MCF 10A (cell line): ENCODE measurements at regions not wholly inside any gene's neighbourhood (a gene's known extent, or its start where the extent isn't known, plus 50 kb on each side); places are given as distances from the start of the nearest gene placed in this dataset.

Experiments used
- BruUV-seq: library from RNA; stranded (reverse); fragments of 400-500 nt; replicated peaks from 2 replicates; lab custom pipeline; 2021; lab: Mats Ljungman, UMichigan
- CTCF ChIA-PET: fragments of 300-600 bp; sonication (Branson Sonifier 250); formaldehyde crosslinking; extraction: SDS; loops from one replicate; lab custom pipeline; 2021; ENCODE audit warnings: antibody characterized with exemption, inconsistent platforms; lab: Yijun Ruan, JAX
- POLR2A ChIA-PET: fragments of 300-600, 350-650 bp; sonication (Branson Sonifier 250); formaldehyde crosslinking; extraction: SDS; loops from one replicate; lab custom pipeline; 2020; ENCODE audit warnings: antibody characterized with exemption, inconsistent platforms; lab: Yijun Ruan, JAX
- DNase-seq: peaks from one replicate; pipeline ENCODE4 v3.0.0-alpha.2; 2018; ENCODE audit not compliant: unreplicated experiment
- H3K27ac Mint-ChIP-seq: one replicate; pipeline ENCODE4 v1.8.0; 2022; ENCODE audit warnings: mild to moderate bottlenecking, low read depth, mixed read lengths; ENCODE audit not compliant: unreplicated experiment
- H3K27me3 Mint-ChIP-seq: one replicate; pipeline ENCODE4 v1.8.0; 2022; ENCODE audit warnings: mixed read lengths; ENCODE audit not compliant: insufficient read depth, unreplicated experiment
- H3K36me3 Mint-ChIP-seq: one replicate; pipeline ENCODE4 v1.8.0; 2022; ENCODE audit warnings: mild to moderate bottlenecking, moderate library complexity, mixed read lengths; ENCODE audit not compliant: insufficient read depth, unreplicated experiment
- H3K4me1 Mint-ChIP-seq: one replicate; pipeline ENCODE4 v1.8.0; 2022; ENCODE audit warnings: mixed read lengths; ENCODE audit not compliant: insufficient read depth, unreplicated experiment
- H3K4me3 Mint-ChIP-seq: one replicate; pipeline ENCODE4 v1.8.0; 2022; ENCODE audit warnings: mild to moderate bottlenecking, moderate library complexity, mixed read lengths; ENCODE audit not compliant: unreplicated experiment
- H3K9me3 Mint-ChIP-seq: one replicate; pipeline ENCODE4 v1.8.0; 2022; ENCODE audit warnings: mixed read lengths; ENCODE audit not compliant: unreplicated experiment
- intact Hi-C: fragments of 100-400 bp; cut with micrococcal nuclease; formaldehyde crosslinking; loops from 2 replicates; pipeline ENCODE4 v1.14.1; 2022
- TF ChIP-seq, protein P1 (sequence below): fragments of 200-600 bp; IDR thresholded peaks from one replicate; pipeline ENCODE4 v1.8.0; 2022; ENCODE audit warnings: antibody characterized with exemption, mild to moderate bottlenecking; ENCODE audit not compliant: unreplicated experiment

GRCh38 chr22:48957311-48957986 is 870.2 kb downstream of the BRD1 start:
- TF ChIP-seq, protein P1, sequence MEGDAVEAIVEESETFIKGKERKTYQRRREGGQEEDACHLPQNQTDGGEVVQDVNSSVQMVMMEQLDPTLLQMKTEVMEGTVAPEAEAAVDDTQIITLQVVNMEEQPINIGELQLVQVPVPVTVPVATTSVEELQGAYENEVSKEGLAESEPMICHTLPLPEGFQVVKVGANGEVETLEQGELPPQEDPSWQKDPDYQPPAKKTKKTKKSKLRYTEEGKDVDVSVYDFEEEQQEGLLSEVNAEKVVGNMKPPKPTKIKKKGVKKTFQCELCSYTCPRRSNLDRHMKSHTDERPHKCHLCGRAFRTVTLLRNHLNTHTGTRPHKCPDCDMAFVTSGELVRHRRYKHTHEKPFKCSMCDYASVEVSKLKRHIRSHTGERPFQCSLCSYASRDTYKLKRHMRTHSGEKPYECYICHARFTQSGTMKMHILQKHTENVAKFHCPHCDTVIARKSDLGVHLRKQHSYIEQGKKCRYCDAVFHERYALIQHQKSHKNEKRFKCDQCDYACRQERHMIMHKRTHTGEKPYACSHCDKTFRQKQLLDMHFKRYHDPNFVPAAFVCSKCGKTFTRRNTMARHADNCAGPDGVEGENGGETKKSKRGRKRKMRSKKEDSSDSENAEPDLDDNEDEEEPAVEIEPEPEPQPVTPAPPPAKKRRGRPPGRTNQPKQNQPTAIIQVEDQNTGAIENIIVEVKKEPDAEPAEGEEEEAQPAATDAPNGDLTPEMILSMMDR, result no peak
- no peak for DNase-seq
- Mint-ChIP-seq H3K27ac (no peak overlapping the region), H3K9me3 (peaks cover 46% of the 10 kb centered on the region), H3K36me3 (no peaks in the 10 kb centered on the region), H3K4me3 (no peak overlapping the region), H3K27me3 (no peaks in the 10 kb centered on the region), H3K4me1 (no peaks in the 10 kb centered on the region)
- CTCF ChIA-PET, result no interaction called here
- no TSS peak for BruUV-seq
- POLR2A ChIA-PET, result no interaction called here
- intact Hi-C loops, result no loop called here

DNA sequence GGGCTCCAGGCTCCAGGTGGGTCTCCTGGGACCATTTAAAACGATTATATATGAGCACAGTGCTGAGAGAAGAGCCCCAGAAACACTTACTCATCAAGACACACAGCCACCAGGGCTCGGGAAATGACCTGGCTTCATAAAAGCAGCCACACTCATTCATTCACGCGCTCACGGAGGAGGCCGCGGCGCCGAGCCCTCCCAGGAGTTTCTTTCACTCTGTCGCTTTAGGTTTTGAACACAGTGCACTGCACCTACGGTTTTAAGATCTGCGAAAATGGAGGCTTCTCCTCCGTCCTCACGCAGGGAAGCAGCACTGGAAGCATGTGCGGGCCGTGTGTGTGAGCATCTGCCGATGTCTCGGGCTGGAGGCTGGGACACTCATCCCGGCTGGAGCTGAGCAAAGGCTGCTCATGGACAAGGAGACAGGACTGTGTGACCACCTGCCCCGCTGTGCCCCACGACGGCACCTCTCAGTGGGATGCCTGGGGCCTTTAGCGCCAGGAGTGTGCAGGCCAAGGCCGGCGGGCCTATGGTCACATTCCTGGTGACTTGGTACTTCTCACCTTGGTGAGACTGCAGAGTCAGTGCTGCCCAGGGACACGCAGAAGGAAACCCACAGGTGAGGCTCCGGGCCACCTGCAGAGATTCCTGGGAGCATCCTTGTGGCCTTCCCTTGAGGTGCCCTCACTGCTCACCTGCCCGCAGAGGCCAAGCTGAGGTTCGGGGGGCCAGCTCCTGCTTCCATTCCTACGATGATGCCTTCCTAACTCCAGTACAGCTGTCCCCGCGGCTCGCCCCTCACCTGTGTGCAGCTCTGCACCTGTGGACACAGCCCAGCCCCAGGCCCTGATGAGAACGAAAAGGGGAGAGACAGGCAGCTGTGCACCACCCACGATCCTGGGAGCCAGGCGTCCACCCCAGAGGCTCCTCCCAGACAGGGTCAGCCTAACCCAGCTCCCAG is 872.0 kb downstream of the BRD1 start:
- Mint-ChIP-seq H3K9me3 (peaks cover 51% of the 10 kb centered on the region), H3K36me3 (no peaks in the 10 kb centered on the region), H3K27ac (no peak overlapping the region), H3K4me3 (no peak overlapping the region), H3K27me3 (no peaks in the 10 kb centered on the region), H3K4me1 (no peaks in the 10 kb centered on the region)
- intact Hi-C loops, result no loop called here
- TF ChIP-seq, protein P1, result no peak
- no TSS peak for BruUV-seq
- ChIA-PET CTCF (no interaction called here), POLR2A (no interaction called here)
- DNase-seq, result no peak

DNA sequence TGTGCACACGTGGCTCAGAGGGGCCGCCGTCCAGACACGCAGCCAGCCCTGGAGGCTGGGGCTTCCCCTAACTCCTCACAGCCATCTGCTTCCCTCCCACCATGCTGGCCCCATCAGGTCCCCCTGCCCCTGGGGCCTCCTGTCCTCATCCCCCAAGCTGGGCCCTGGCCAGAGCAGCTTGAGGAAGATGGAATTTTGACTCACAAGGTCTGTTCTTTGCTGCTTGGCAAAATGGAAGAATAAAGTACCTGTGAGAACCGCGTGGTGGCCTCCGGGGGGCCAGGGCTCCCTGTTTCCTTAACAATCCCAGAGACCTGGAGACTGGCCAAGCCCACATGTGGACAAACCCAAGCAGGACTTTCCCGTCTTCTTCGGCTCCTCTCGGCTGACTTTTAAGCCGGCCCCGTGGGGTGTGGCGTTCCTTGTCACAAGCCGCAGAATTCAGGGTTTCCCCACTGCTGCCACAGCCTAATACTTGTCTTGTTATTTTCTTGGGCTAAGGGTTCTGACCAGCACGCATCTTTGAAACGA is 872.8 kb downstream of the BRD1 start:
- intact Hi-C loops, result no loop called here
- H3K4me1 Mint-ChIP-seq, result no peaks in the 10 kb centered on the region
- H3K9me3 Mint-ChIP-seq, result peaks cover 43% of the 10 kb centered on the region
- no peaks in the 10 kb centered on the region for H3K36me3 Mint-ChIP-seq
- DNase-seq, result no peak
- ChIA-PET POLR2A (no interaction called here), CTCF (no interaction called here)
- no peak overlapping the region for H3K27ac Mint-ChIP-seq
- no TSS peak for BruUV-seq
- TF ChIP-seq, protein P1, result no peak
- H3K27me3 Mint-ChIP-seq, result no peaks in the 10 kb centered on the region
- no peak overlapping the region for H3K4me3 Mint-ChIP-seq

- BruUV-seq, result no TSS peak
- peaks cover 37% of the 10 kb centered on the region for H3K9me3 Mint-ChIP-seq
- ChIA-PET POLR2A (no interaction called here), CTCF (no interaction called here)
- DNase-seq, result no peak
- no peak overlapping the region for H3K4me3 Mint-ChIP-seq
- intact Hi-C loops, result no loop called here
- H3K4me1 Mint-ChIP-seq, result no peaks in the 10 kb centered on the region
- no peaks in the 10 kb centered on the region for H3K36me3 Mint-ChIP-seq
- TF ChIP-seq, protein P1, result no peak
- H3K27me3 Mint-ChIP-seq, result no peaks in the 10 kb centered on the region
- H3K27ac Mint-ChIP-seq, result no peak overlapping the region
Observed at GRCh38 chr22:48953830-48954229, 873.8 kb downstream of the BRD1 start.
